ENCODE measurements at regions not wholly inside any gene's neighbourhood (a gene's known extent, or its start where the extent isn't known, plus 50 kb on each side); places are given as distances from the start of the nearest gene placed in this dataset.

GRCh38 chr4:177853229-177853628, 411.0 kb upstream of the AGA start:
- TF ChIP-seq POLR2A (IDR thresholded peaks at IDR 0.05; ENCODE audit: low read depth, low read length) (no peak), POLR2AphosphoS5 (IDR thresholded peaks at IDR 0.05; ENCODE audit: low read depth, low read length) (no peak)
